CD14-positive monocyte (primary cell): ENCODE measurements at regions not wholly inside any gene's neighbourhood (a gene's known extent, or its start where the extent isn't known, plus 50 kb on each side); places are given as distances from the start of the nearest gene placed in this dataset.

ENCODE experiments used
- DNase-seq, 3 donors: peaks; one replicate each; pipeline ENCODE4 v3.0.0-alpha.2; 2011 to 2022
- H2AFZ ChIP-seq: 2 replicates; pipeline ENCODE4 v1.6.0; 2012; ENCODE audit warnings: mild to moderate bottlenecking, low read depth, low read length, inconsistent platforms; ENCODE audit not compliant: insufficient read depth, poor library complexity, severe bottlenecking
- H3K27ac ChIP-seq, 2 donors: 1 replicate in 1 of 2; 2 replicates in 1 of 2; pipeline ENCODE4 v1.5.1; 2012 to 2013; ENCODE audit warnings: low read length in 2 of 2, control low read depth in 1 of 2, inconsistent platforms in 1 of 2, low read depth in 1 of 2, mild to moderate bottlenecking in 1 of 2
- H3K27me3 ChIP-seq, 2 donors: one replicate each; pipeline versions ENCODE4 v1.6.0 to v1.6.1; 2011 to 2013; ENCODE audit warnings: low read length in 2 of 2; ENCODE audit not compliant: control insufficient read depth in 2 of 2, insufficient read depth in 2 of 2
- H3K36me3 ChIP-seq, 2 donors: replicated peaks in 1 of 2; 1 replicate in 1 of 2; 2 replicates in 1 of 2; pipeline versions ENCODE4 v1.5.1 to v1.6.1; 2012 to 2013; ENCODE audit warnings: low read length in 2 of 2, control low read depth in 1 of 2, inconsistent platforms in 1 of 2, mild to moderate bottlenecking in 1 of 2; ENCODE audit not compliant: insufficient read depth in 2 of 2, control insufficient read depth in 1 of 2
- H3K4me1 ChIP-seq, 2 donors: 1 replicate in 1 of 2; 2 replicates in 1 of 2; pipeline versions ENCODE4 v1.5.1 to v1.6.1; 2012 to 2013; ENCODE audit warnings: low read length in 2 of 2, control low read depth in 1 of 2, inconsistent platforms in 1 of 2, mild to moderate bottlenecking in 1 of 2, moderate library complexity in 1 of 2; ENCODE audit not compliant: insufficient read depth in 2 of 2, control insufficient read depth in 1 of 2
- H3K4me2 ChIP-seq: replicated peaks from 2 replicates; pipeline ENCODE3; 2012; ENCODE audit warnings: low read length, moderate library complexity, mild to moderate bottlenecking; ENCODE audit not compliant: poor library complexity, severe bottlenecking; ENCODE audit errors: extremely low read depth
- H3K4me3 ChIP-seq, 3 experiments: fragments of 200-600 bp in 1 of 3; sonication (generic) in 1 of 3; replicated peaks in 1 of 3; 1 replicate in 2 of 3; 2 replicates in 1 of 3; pipeline ENCODE4 v1.5.1; 2011 to 2013; ENCODE audit warnings: low read length in 3 of 3, mild to moderate bottlenecking in 3 of 3, control low read depth in 2 of 3, low read depth in 2 of 3, inconsistent platforms in 1 of 3, moderate library complexity in 1 of 3
- H3K79me2 ChIP-seq: 2 replicates; pipeline ENCODE4 v1.6.0; 2012; ENCODE audit warnings: mild to moderate bottlenecking, control low read depth, inconsistent platforms, low read length, moderate library complexity; ENCODE audit not compliant: insufficient read depth
- H3K9ac ChIP-seq: 2 replicates; pipeline ENCODE4 v1.6.0; 2017; ENCODE audit warnings: low read length, mild to moderate bottlenecking; ENCODE audit not compliant: insufficient read depth, poor library complexity, severe bottlenecking
- H3K9me3 ChIP-seq, 2 donors: replicated peaks in 1 of 2; 1 replicate in 1 of 2; 2 replicates in 1 of 2; pipeline versions ENCODE4 v1.5.1 to v1.6.1; 2012 to 2013; ENCODE audit warnings: low read length in 2 of 2, control low read depth in 1 of 2; ENCODE audit not compliant: control insufficient read depth in 1 of 2, insufficient read depth in 1 of 2
- H4K20me1 ChIP-seq: 2 replicates; pipeline ENCODE4 v1.6.0; 2012; ENCODE audit warnings: mild to moderate bottlenecking, low read length, control low read depth, moderate library complexity; ENCODE audit not compliant: insufficient read depth
- H3K27ac Mint-ChIP-seq, 7 donors: one replicate each; pipeline ENCODE4 v1.8.0; 2020; ENCODE audit warnings: mild to moderate bottlenecking in 7 of 7, mixed read lengths in 7 of 7, moderate library complexity in 6 of 7, inconsistent platforms in 2 of 7
- H3K27me3 Mint-ChIP-seq, 3 donors: one replicate each; pipeline ENCODE4 v1.8.0; 2021 to 2022; ENCODE audit warnings: low read depth in 3 of 3, mild to moderate bottlenecking in 3 of 3, mixed read lengths in 3 of 3, moderate library complexity in 3 of 3, inconsistent platforms in 1 of 3
- H3K36me3 Mint-ChIP-seq, 2 donors: one replicate each; pipeline ENCODE4 v1.8.0; 2020; ENCODE audit warnings: mixed read lengths in 2 of 2, inconsistent platforms in 1 of 2, mild to moderate bottlenecking in 1 of 2
- H3K4me1 Mint-ChIP-seq: one replicate; pipeline ENCODE4 v1.8.0; 2020; ENCODE audit warnings: mild to moderate bottlenecking, mixed read lengths
- H3K4me3 Mint-ChIP-seq, 2 donors: one replicate each; pipeline ENCODE4 v1.8.0; 2020; ENCODE audit warnings: mild to moderate bottlenecking in 2 of 2, mixed read lengths in 2 of 2, moderate library complexity in 1 of 2
- H3K9me3 Mint-ChIP-seq, 7 donors: one replicate each; pipeline ENCODE4 v1.8.0; 2020 to 2022; ENCODE audit warnings: mixed read lengths in 7 of 7, mild to moderate bottlenecking in 6 of 7, moderate library complexity in 6 of 7, inconsistent platforms in 2 of 7
- WGBS: methylation state at CpG from one replicate; pipeline ENCODE4 v1.1.5; 2013; ENCODE audit warnings: missing lambda C conversion rate; ENCODE audit not compliant: insufficient coverage; 5-methylcytosine and 5-hydroxymethylcytosine counted together
- intact Hi-C, 2 donors: fragments of 100-400 bp; cut with micrococcal nuclease; formaldehyde crosslinking; loops; one replicate each; pipeline versions ENCODE4 v1.15.0 to v1.15.1; 2023
- TF ChIP-seq, protein P1 (sequence below): fragments of 200-600 bp; IDR thresholded peaks from one replicate; pipeline ENCODE4 v1.8.0; 2022; ENCODE audit warnings: antibody characterized with exemption, mild to moderate bottlenecking

DNA sequence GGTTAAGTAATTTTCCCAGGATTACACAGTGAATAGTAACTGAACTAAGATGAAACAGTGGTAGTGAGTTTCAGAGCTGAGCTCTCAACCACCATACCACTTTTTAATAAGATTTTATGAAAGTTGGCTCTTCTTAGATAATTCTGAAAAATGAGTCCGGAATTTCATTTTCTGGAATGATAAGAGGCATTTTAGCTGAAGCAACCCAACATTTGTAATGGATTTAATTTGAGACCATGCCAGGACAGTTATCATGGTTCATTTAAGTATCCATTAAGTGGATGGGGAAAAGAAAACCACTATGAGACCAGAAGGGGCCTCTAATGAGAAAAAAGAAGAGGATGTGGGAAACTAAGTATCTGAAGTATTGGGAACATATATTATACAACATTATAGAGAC lies 464.7 kb upstream of the C9orf72 start:
- H3K9me3 Mint-ChIP-seq, result peaks cover 0 to 6% (median 1%) of the 10 kb centered on the region in 7 donors
- H3K36me3 Mint-ChIP-seq, result no peaks in the 10 kb centered on the region
- Histone ChIP-seq H3K4me3 (no peak overlapping the region), H3K4me1 (no peaks in the 10 kb centered on the region), H4K20me1 (no peaks in the 10 kb centered on the region), H2AFZ (no peak overlapping the region), H3K27me3 (no peaks in the 10 kb centered on the region), H3K9ac (no peak overlapping the region), H3K79me2 (no peaks in the 10 kb centered on the region), H3K36me3 (no peaks in the 10 kb centered on the region), H3K9me3 (no peaks in the 10 kb centered on the region), H3K4me2 (no peak overlapping the region), H3K27ac (no peak overlapping the region)
- no CpG with 5 or more reads among the region's 1 CpG for WGBS
- H3K27me3 Mint-ChIP-seq, result no peaks in the 10 kb centered on the region
- TF ChIP-seq, protein P1, sequence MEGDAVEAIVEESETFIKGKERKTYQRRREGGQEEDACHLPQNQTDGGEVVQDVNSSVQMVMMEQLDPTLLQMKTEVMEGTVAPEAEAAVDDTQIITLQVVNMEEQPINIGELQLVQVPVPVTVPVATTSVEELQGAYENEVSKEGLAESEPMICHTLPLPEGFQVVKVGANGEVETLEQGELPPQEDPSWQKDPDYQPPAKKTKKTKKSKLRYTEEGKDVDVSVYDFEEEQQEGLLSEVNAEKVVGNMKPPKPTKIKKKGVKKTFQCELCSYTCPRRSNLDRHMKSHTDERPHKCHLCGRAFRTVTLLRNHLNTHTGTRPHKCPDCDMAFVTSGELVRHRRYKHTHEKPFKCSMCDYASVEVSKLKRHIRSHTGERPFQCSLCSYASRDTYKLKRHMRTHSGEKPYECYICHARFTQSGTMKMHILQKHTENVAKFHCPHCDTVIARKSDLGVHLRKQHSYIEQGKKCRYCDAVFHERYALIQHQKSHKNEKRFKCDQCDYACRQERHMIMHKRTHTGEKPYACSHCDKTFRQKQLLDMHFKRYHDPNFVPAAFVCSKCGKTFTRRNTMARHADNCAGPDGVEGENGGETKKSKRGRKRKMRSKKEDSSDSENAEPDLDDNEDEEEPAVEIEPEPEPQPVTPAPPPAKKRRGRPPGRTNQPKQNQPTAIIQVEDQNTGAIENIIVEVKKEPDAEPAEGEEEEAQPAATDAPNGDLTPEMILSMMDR, result no peak
- H3K4me3 Mint-ChIP-seq, result no peak overlapping the region
- no peak overlapping the region for H3K27ac Mint-ChIP-seq
- DNase-seq, result no peak
- no peaks in the 10 kb centered on the region for H3K4me1 Mint-ChIP-seq
- intact Hi-C loops, result no loop called here

DNA sequence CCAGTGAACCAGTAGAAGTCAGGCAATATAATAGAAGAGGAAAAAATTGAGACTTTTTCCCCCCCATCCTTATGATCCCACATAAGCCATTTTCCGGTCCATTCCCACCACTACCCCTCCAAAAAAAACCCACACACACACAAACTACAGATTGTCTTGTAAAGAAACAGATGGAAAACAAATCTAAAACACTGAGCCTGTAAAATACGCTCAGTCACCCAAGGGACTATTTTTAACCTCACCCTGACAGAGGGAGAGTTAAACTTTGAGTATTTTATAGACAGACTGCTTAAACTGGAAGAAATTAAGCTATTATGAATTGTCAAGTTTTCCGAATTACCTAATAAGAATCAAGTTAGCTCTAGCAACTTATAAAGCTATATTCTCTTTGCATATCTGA lies 471.8 kb upstream of the C9orf72 start:
- TF ChIP-seq, protein P1, result no peak
- H3K4me3 Mint-ChIP-seq, result no peak overlapping the region
- no peaks in the 10 kb centered on the region for H3K36me3 Mint-ChIP-seq
- no peak overlapping the region for H3K27ac ChIP-seq
- H2AFZ ChIP-seq, result no peak overlapping the region
- no CpG with 5 or more reads among the region's 3 CpGs for WGBS
- H3K9me3 Mint-ChIP-seq, result peaks cover 0 to 8% (median 0%) of the 10 kb centered on the region in 7 donors
- no peak overlapping the region for H3K4me3 ChIP-seq
- no peaks in the 10 kb centered on the region for H3K79me2 ChIP-seq
- no peaks in the 10 kb centered on the region for H3K36me3 ChIP-seq
- no peak overlapping the region for H3K9ac ChIP-seq
- DNase-seq, result no peak
- H3K27ac Mint-ChIP-seq, result no peak overlapping the region
- H3K9me3 ChIP-seq, result no peaks in the 10 kb centered on the region
- no peaks in the 10 kb centered on the region for H4K20me1 ChIP-seq
- H3K4me1 Mint-ChIP-seq, result no peaks in the 10 kb centered on the region
- H3K27me3 ChIP-seq, result no peaks in the 10 kb centered on the region
- intact Hi-C loops, result no loop called here
- no peaks in the 10 kb centered on the region for H3K4me1 ChIP-seq
- H3K27me3 Mint-ChIP-seq, result peaks cover 0 to 4% (median 0%) of the 10 kb centered on the region in 3 donors
- H3K4me2 ChIP-seq, result no peak overlapping the region
